Ecto neural progenitor cell (in vitro differentiated cells): ENCODE measurements at regions not wholly inside any gene's neighbourhood (a gene's known extent, or its start where the extent isn't known, plus 50 kb on each side); places are given as distances from the start of the nearest gene placed in this dataset.

Source experiments
- DNase-seq: peaks from one replicate; pipeline ENCODE4 v3.0.0-alpha.2; 2018; ENCODE audit warnings: low spot score

- no peak for DNase-seq
Observed at GRCh38 chr4:65911720-65912119, 241.4 kb upstream of the EPHA5 start.

- no peak for DNase-seq
Observed at GRCh38 chr4:65893957-65894755, 223.9 kb upstream of the EPHA5 start.

GRCh38 chr4:65893271-65893670, 223.0 kb upstream of the EPHA5 start:
- DNase-seq = no peak

GRCh38 chr4:65880594-65880993, 210.3 kb upstream of the EPHA5 start:
- no peak for DNase-seq

- no peak for DNase-seq
Observed at GRCh38 chr4:65868096-65868824, 198.0 kb upstream of the EPHA5 start.

GRCh38 chr4:65865489-65865888, 195.2 kb upstream of the EPHA5 start:
- DNase-seq = no peak

- DNase-seq = no peak
Observed at GRCh38 chr4:65861993-65862392, 191.7 kb upstream of the EPHA5 start.

GRCh38 chr4:65845199-65845773, 175.0 kb upstream of the EPHA5 start:
- DNase-seq = no peak

- DNase-seq = no peak
Observed at GRCh38 chr4:65839164-65839931, 169.1 kb upstream of the EPHA5 start.

- DNase-seq = no peak
Observed at GRCh38 chr4:65834707-65835106, 164.4 kb upstream of the EPHA5 start.

- DNase-seq = no peak
Observed at GRCh38 chr4:65831828-65832227, 161.5 kb upstream of the EPHA5 start.

- DNase-seq = no peak
Observed at GRCh38 chr4:65825116-65825753, 154.9 kb upstream of the EPHA5 start.

GRCh38 chr4:65819192-65819591, 148.9 kb upstream of the EPHA5 start:
- DNase-seq = no peak

- no peak for DNase-seq
Observed at GRCh38 chr4:65805936-65806335, 135.6 kb upstream of the EPHA5 start.

- DNase-seq = no peak
Observed at GRCh38 chr4:65799513-65799912, 129.2 kb upstream of the EPHA5 start.

- DNase-seq = no peak
Observed at GRCh38 chr4:65798498-65799127, 128.3 kb upstream of the EPHA5 start.

GRCh38 chr4:65791812-65792308, 121.6 kb upstream of the EPHA5 start:
- DNase-seq = no peak

GRCh38 chr4:65791111-65791811, 121.0 kb upstream of the EPHA5 start:
- DNase-seq = no peak

GRCh38 chr4:65789805-65790204, 119.5 kb upstream of the EPHA5 start:
- no peak for DNase-seq

- DNase-seq = no peak
Observed at GRCh38 chr4:65789341-65789740, 119.1 kb upstream of the EPHA5 start.

GRCh38 chr4:65777270-65777669, 107.0 kb upstream of the EPHA5 start:
- DNase-seq = no peak
